ENCODE measurements at regions not wholly inside any gene's neighbourhood (a gene's known extent, or its start where the extent isn't known, plus 50 kb on each side); places are given as distances from the start of the nearest gene placed in this dataset.

DNA sequence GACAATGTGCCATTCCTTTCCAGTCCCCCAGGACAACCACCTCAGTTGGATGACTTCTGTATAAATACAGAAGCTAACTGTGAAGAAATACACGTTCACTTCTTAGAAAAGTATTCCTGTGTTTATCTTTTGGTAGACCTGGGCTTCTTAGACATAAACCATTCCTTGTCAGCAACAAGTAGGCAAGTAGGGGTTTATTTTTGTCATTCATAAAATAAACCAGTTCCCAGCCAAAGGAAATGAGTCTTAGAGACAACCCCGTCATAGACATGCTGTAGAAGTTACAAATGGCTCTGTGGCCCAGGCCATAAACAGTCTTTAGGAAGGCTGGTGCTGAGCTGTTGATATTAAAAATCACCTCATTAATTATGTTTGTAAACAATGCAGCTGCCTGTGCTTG lies 243.2 kb downstream of the SPTSSA start:
- no peak overlapping the region for H3K27ac ChIP-seq (ENCODE audit: insufficient read depth, low read depth, low read length)
- H4K20me1 ChIP-seq (replicated peaks; ENCODE audit: control insufficient read depth, extremely low read depth, insufficient read depth, low read length) = no peaks in the 10 kb centered on the region
- dilution Hi-C loops (cut with MboI; ENCODE audit: extremely low pct_ligation_motif_present, low sequenced_read_pairs) (no loop called here), intact Hi-C loops (cut with micrococcal nuclease) (no loop called here)
- peaks cover under 1 to 2% of the 10 kb centered on the region in 2 experiments for H3K27me3 ChIP-seq (ENCODE audit: control insufficient read depth in 2 of 2, insufficient read depth in 2 of 2, low read length in 2 of 2)
- FAIRE-seq (no peak), DNase-seq (ENCODE audit: low read depth, low spot score) (no peak)
- ChIA-PET CTCF (interaction anchor here (0.9 to 1.2 kb wide), 4 partner anchors 9 to 380 kb away, joined by 3 to 5 read pairs (median 3); no protein-coding TSS in a partner anchor), POLR2A (no interaction called here)
- H3K9ac ChIP-seq (replicated peaks; ENCODE audit: extremely low read depth, insufficient read depth, low read length) = no peak overlapping the region
- no peak for TF ChIP-seq JUN (IDR thresholded peaks at IDR 0.05; ENCODE audit: borderline replicate concordance, insufficient read depth, insufficient read length, low read depth)
- TF ChIP-seq EZH2 (IDR thresholded peaks at IDR 0.05; ENCODE audit: borderline replicate concordance, low read depth, low read length, severe bottlenecking) = no peak
- no peak for TF ChIP-seq POLR2AphosphoS5 (IDR thresholded peaks at IDR 0.05; ENCODE audit: insufficient read depth, low read depth, low read length)
- TF ChIP-seq MYC (IDR thresholded peaks at IDR 0.05; ENCODE audit: low read depth, low read length) = no peak
- no peak for TF ChIP-seq MAX (IDR thresholded peaks at IDR 0.05; ENCODE audit: insufficient read depth, insufficient read length)
- TF ChIP-seq POLR2A (IDR thresholded peaks at IDR 0.05; ENCODE audit: low read depth, low read length) = no peak
- TF ChIP-seq CTCF (IDR thresholded peaks at IDR 0.05; ENCODE audit: extremely low read depth in 1 of 2, insufficient read depth in 1 of 2, low read depth in 1 of 2, low read length in 2 of 2) = no peak
- no peak for TF ChIP-seq FOS (IDR thresholded peaks at IDR 0.05; ENCODE audit: borderline replicate concordance, insufficient read depth, low read length)
- TF ChIP-seq GATA2 (IDR thresholded peaks at IDR 0.05; ENCODE audit: insufficient read depth, insufficient read length, low read depth, low read length) = no peak
- H3K9me1 ChIP-seq (replicated peaks; ENCODE audit: control insufficient read depth, extremely low read depth, insufficient read depth, low read length) = no peaks in the 10 kb centered on the region
- no peaks in the 10 kb centered on the region for H3K4me1 ChIP-seq (ENCODE audit: control insufficient read depth, extremely low read depth, insufficient read depth, low read length)
- H3K9me3 ChIP-seq (replicated peaks; ENCODE audit: control insufficient read depth, insufficient read depth, low read length) = no peaks in the 10 kb centered on the region
- no peaks in the 10 kb centered on the region for H3K79me2 ChIP-seq (ENCODE audit: control insufficient read depth, insufficient read depth, low read length)
- no TSS peak for BruUV-seq (replicated peaks)
- H3K36me3 ChIP-seq (ENCODE audit: control insufficient read depth in 2 of 2, extremely low read depth in 1 of 2, insufficient read depth in 2 of 2, low read length in 2 of 2) = no peaks in the 10 kb centered on the region
- no peak overlapping the region for H3K4me3 ChIP-seq (replicated peaks in 1 of 3; ENCODE audit: insufficient read depth in 1 of 3, low read depth in 1 of 3, low read length in 3 of 3)
- no peak overlapping the region for H3K4me2 ChIP-seq (ENCODE audit: insufficient read depth, low read length)
- H2AFZ ChIP-seq (ENCODE audit: low read depth, low read length) = no peak overlapping the region

Data from endothelial cell of umbilical vein (primary cell).